Endothelial cell (in vitro differentiated cells): ENCODE measurements at regions not wholly inside any gene's neighbourhood (a gene's known extent, or its start where the extent isn't known, plus 50 kb on each side); places are given as distances from the start of the nearest gene placed in this dataset.

Experiments used
- DNase-seq: peaks from one replicate; pipeline ENCODE4 v3.0.0; 2021; ENCODE audit warnings: low spot score
- H3K27ac Mint-ChIP-seq: one replicate; pipeline ENCODE4 v1.8.0; 2021; ENCODE audit warnings: mixed read lengths, inconsistent platforms; ENCODE audit not compliant: unreplicated experiment
- H3K27me3 Mint-ChIP-seq: one replicate; pipeline ENCODE4 v1.8.0; 2021; ENCODE audit warnings: mild to moderate bottlenecking, moderate library complexity, mixed read lengths, inconsistent platforms; ENCODE audit not compliant: unreplicated experiment
- H3K36me3 Mint-ChIP-seq: one replicate; pipeline ENCODE4 v1.8.0; 2021; ENCODE audit warnings: mild to moderate bottlenecking, low read depth, mixed read lengths, inconsistent platforms; ENCODE audit not compliant: unreplicated experiment
- H3K4me1 Mint-ChIP-seq: one replicate; pipeline ENCODE4 v1.8.0; 2021; ENCODE audit warnings: mild to moderate bottlenecking, mixed read lengths, inconsistent platforms; ENCODE audit not compliant: unreplicated experiment
- H3K4me3 Mint-ChIP-seq: one replicate; pipeline ENCODE4 v1.8.0; 2021; ENCODE audit warnings: mild to moderate bottlenecking, mixed read lengths, inconsistent platforms; ENCODE audit not compliant: unreplicated experiment
- H3K9me3 Mint-ChIP-seq: one replicate; pipeline ENCODE4 v1.8.0; 2021; ENCODE audit warnings: mixed read lengths, inconsistent platforms; ENCODE audit not compliant: unreplicated experiment
- CTCF ChIP-seq: fragments of 200-600 bp; sonication (generic); IDR thresholded peaks from one replicate; pipeline ENCODE4 v1.5.0; 2021; ENCODE audit warnings: antibody characterized with exemption; ENCODE audit not compliant: unreplicated experiment

DNA sequence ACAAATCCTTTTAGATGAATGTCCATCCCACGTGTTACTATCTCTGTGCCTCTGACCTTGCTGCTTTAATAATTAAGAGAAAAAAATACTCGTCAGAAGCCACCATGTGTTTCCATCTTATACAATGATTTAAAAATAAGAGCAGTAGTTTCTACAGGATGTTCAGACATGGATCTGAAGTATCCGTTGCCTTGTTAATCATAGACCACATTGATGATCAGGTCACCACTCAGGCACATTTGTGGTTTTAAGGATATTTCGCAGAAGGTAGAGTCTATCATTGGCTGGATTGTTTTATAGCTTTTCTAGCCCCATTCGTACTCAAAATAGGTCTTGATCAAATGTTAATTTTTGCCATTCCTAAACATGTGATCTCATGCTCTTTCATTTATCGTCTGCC, 710.0 kb upstream of the ARGLU1 start:
- no peak overlapping the region for H3K27ac Mint-ChIP-seq
- peaks cover 15% of the 10 kb centered on the region for H3K4me1 Mint-ChIP-seq
- H3K4me3 Mint-ChIP-seq = no peak overlapping the region
- DNase-seq = no peak
- TF ChIP-seq CTCF = no peak
- no peaks in the 10 kb centered on the region for H3K9me3 Mint-ChIP-seq
- no peaks in the 10 kb centered on the region for H3K36me3 Mint-ChIP-seq
- H3K27me3 Mint-ChIP-seq = peaks cover 2% of the 10 kb centered on the region

DNA sequence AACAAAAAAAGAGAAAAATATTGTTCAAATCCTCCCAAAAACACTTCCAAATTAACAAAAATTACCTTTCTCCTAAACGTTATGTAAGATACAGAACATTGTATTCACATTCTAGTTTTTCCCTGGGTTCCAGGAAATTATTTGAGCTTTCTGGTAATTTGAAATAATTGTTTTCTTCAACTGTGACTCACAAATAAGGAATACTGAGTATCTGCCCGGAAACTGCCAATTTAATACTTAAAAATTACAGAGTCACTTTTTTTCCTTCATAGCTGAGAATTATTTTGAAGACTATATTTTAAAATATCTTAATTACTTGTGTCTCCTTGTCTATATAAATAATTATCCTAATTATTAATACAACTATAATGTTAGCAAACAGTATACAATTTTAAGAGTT, 709.0 kb upstream of the ARGLU1 start:
- H3K27me3 Mint-ChIP-seq = peaks cover 2% of the 10 kb centered on the region
- no peaks in the 10 kb centered on the region for H3K9me3 Mint-ChIP-seq
- peaks cover 12% of the 10 kb centered on the region for H3K4me1 Mint-ChIP-seq
- no peak overlapping the region for H3K4me3 Mint-ChIP-seq
- H3K27ac Mint-ChIP-seq = no peak overlapping the region
- TF ChIP-seq CTCF = no peak
- no peak for DNase-seq
- no peaks in the 10 kb centered on the region for H3K36me3 Mint-ChIP-seq

- Mint-ChIP-seq H3K27ac (no peak overlapping the region), H3K4me1 (peaks cover 8% of the 10 kb centered on the region), H3K27me3 (peaks cover 2% of the 10 kb centered on the region), H3K36me3 (no peaks in the 10 kb centered on the region), H3K9me3 (no peaks in the 10 kb centered on the region), H3K4me3 (no peak overlapping the region)
- no peak for DNase-seq
- no peak for TF ChIP-seq CTCF
These were observed 708.1 kb upstream of the ARGLU1 start for GRCh38 chr13:107275945-107276614.

DNA sequence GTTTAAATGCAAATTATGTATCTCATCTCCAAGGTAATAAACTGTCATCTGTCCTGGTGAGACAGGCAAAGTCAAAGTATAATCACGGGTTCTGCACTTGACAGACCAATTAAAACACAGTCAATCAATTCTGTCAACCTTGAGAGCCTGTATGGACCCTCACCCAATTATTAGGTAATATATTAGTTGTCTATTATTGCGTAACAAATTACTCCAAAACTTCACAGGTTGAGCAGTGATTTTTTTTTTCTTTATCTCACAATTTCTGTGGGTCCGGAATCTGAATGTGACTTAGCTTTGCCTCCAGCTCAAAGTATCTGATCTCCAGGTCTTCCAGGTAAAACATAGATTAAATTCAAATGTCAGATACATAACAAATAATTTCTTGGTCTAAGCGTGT, 707.4 kb upstream of the ARGLU1 start:
- no peaks in the 10 kb centered on the region for H3K9me3 Mint-ChIP-seq
- H3K27me3 Mint-ChIP-seq = peaks cover 2% of the 10 kb centered on the region
- H3K4me3 Mint-ChIP-seq = no peak overlapping the region
- no peaks in the 10 kb centered on the region for H3K36me3 Mint-ChIP-seq
- no peak for TF ChIP-seq CTCF
- no peak for DNase-seq
- H3K4me1 Mint-ChIP-seq = peaks cover 8% of the 10 kb centered on the region
- no peak overlapping the region for H3K27ac Mint-ChIP-seq

DNA sequence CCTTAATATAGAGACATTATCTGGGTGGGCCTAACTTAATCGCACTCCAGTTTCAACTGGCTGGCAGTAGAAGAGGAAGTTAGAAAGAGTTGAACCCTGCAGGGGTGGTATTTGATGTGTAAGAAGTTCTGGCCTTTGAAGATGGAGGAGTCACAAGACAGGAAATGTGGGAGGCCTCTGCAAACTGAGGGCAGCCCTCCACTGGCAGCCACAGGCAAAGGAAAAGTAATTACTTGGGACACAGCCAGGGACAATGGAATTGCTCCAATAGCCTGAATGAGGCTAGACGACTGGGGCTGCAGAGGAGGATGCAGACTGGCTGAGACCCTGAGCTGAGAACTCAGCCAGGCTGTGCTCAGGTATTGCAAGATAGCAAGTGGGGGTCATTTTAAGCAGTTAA, 703.3 kb upstream of the ARGLU1 start:
- Mint-ChIP-seq H3K27ac (peak overlapping the region; percentile 5), H3K27me3 (peaks cover 3% of the 10 kb centered on the region), H3K4me1 (peaks cover 8% of the 10 kb centered on the region), H3K9me3 (no peaks in the 10 kb centered on the region), H3K4me3 (no peak overlapping the region), H3K36me3 (no peaks in the 10 kb centered on the region)
- no peak for DNase-seq
- no peak for TF ChIP-seq CTCF
